ENCODE measurements at regions not wholly inside any gene's neighbourhood (a gene's known extent, or its start where the extent isn't known, plus 50 kb on each side); places are given as distances from the start of the nearest gene placed in this dataset.

GRCh38 chr13:60755380-60756163 is 358.6 kb downstream of the TDRD3 start:
- Histone ChIP-seq H3K79me2 (ENCODE audit: control insufficient read depth, insufficient read depth, low read length) (no peaks in the 10 kb centered on the region), H3K4me3 (no peak overlapping the region), H3K27ac (ENCODE audit: control insufficient read depth, insufficient read depth) (no peak overlapping the region), H3K4me2 (ENCODE audit: control insufficient read depth, insufficient read depth) (no peak overlapping the region), H3K27me3 (replicated peaks in 1 of 2; ENCODE audit: control insufficient read depth in 2 of 2, insufficient read depth in 2 of 2, low read length in 1 of 2) (no peaks in the 10 kb centered on the region), H3K36me3 (ENCODE audit: control insufficient read depth in 2 of 2, insufficient read depth in 2 of 2, low read length in 1 of 2) (no peaks in the 10 kb centered on the region), H4K20me1 (ENCODE audit: control insufficient read depth, insufficient read depth) (no peaks in the 10 kb centered on the region), H3K4me1 (ENCODE audit: control insufficient read depth, insufficient read depth, low read length) (no peaks in the 10 kb centered on the region), H3K9me3 (replicated peaks; ENCODE audit: control insufficient read depth, insufficient read depth, low read length) (no peaks in the 10 kb centered on the region), H3K9ac (ENCODE audit: control insufficient read depth, insufficient read depth, low read length) (no peak overlapping the region), H2AFZ (ENCODE audit: control insufficient read depth, low read depth, low read length) (no peak overlapping the region)
- POLR2A ChIA-PET: no interaction called here
- intact Hi-C loops (cut with micrococcal nuclease; ENCODE audit: unreplicated experiment) (no loop called here), in situ Hi-C loops (cut with MboI) (no loop called here)
- BruUV-seq (replicated peaks): no TSS peak
- FAIRE-seq (no peak), ATAC-seq (no peak), DNase-seq (ENCODE audit: low read depth, low spot score) (no peak)
- SMC1A ChIA-PET (ENCODE audit: uncharacterized antibody, unreplicated experiment): interaction anchor here (0.9 kb wide), 1 partner anchor 17 kb away, joined by 3 read pairs; no protein-coding TSS in a partner anchor
- 17% methylated on average over 4 of the region's 4 CpGs for WGBS (ENCODE audit: insufficient coverage, insufficient replicate concordance, low lambda C conversion rate, missing lambda C conversion rate)
- RAD21 ChIA-PET (ENCODE audit: unreplicated experiment): no interaction called here
- TF ChIP-seq BRCA1 (IDR thresholded peaks at IDR 0.05; ENCODE audit: low read depth, low read length) (no peak), DPF2 (IDR thresholded peaks at IDR 0.05) (no peak)
- CTCF ChIA-PET: interaction anchor here (0.8 kb wide), 1 partner anchor 9 kb away, joined by 3 read pairs; no protein-coding TSS in a partner anchor

GRCh38 chr13:60754211-60755090 is 357.4 kb downstream of the TDRD3 start:
- Histone ChIP-seq H3K79me2 (ENCODE audit: control insufficient read depth, insufficient read depth, low read length) (no peaks in the 10 kb centered on the region), H3K9me3 (replicated peaks; ENCODE audit: control insufficient read depth, insufficient read depth, low read length) (no peaks in the 10 kb centered on the region), H3K9ac (ENCODE audit: control insufficient read depth, insufficient read depth, low read length) (no peak overlapping the region), H3K27ac (ENCODE audit: control insufficient read depth, insufficient read depth) (no peak overlapping the region), H3K4me3 (no peak overlapping the region), H3K27me3 (replicated peaks in 1 of 2; ENCODE audit: control insufficient read depth in 2 of 2, insufficient read depth in 2 of 2, low read length in 1 of 2) (no peaks in the 10 kb centered on the region), H3K36me3 (ENCODE audit: control insufficient read depth in 2 of 2, insufficient read depth in 2 of 2, low read length in 1 of 2) (no peaks in the 10 kb centered on the region), H3K4me2 (ENCODE audit: control insufficient read depth, insufficient read depth) (no peak overlapping the region), H4K20me1 (ENCODE audit: control insufficient read depth, insufficient read depth) (no peaks in the 10 kb centered on the region), H3K4me1 (ENCODE audit: control insufficient read depth, insufficient read depth, low read length) (no peaks in the 10 kb centered on the region), H2AFZ (ENCODE audit: control insufficient read depth, low read depth, low read length) (no peak overlapping the region)
- 38% methylated on average over 10 of the region's 10 CpGs for WGBS (ENCODE audit: insufficient coverage, insufficient replicate concordance, low lambda C conversion rate, missing lambda C conversion rate)
- ChIA-PET RAD21 (ENCODE audit: unreplicated experiment) (no interaction called here), CTCF (interaction anchor here (0.6 to 0.8 kb wide), 2 partner anchors 8 to 199 kb away, joined by 3 read pairs; no protein-coding TSS in a partner anchor), SMC1A (ENCODE audit: uncharacterized antibody, unreplicated experiment) (interaction anchor here (0.9 kb wide), 1 partner anchor 16 kb away, joined by 3 read pairs; no protein-coding TSS in a partner anchor), POLR2A (no interaction called here)
- DNase-seq (ENCODE audit: low read depth, low spot score) (no peak), FAIRE-seq (no peak), ATAC-seq (no peak)
- intact Hi-C loops (cut with micrococcal nuclease; ENCODE audit: unreplicated experiment) (no loop called here), in situ Hi-C loops (cut with MboI) (no loop called here)
- BruUV-seq (replicated peaks): no TSS peak
- no peak for TF ChIP-seq CREM (IDR thresholded peaks at IDR 0.05; ENCODE audit: low read depth)
- no peak for TF ChIP-seq RAD51 (IDR thresholded peaks at IDR 0.05)
- TF ChIP-seq CREB1 (IDR thresholded peaks at IDR 0.05; ENCODE audit: low read depth): no peak
- TF ChIP-seq ATF7 (IDR thresholded peaks at IDR 0.05; ENCODE audit: low read depth): no peak
- no peak for TF ChIP-seq RCOR1 (conservative IDR thresholded peaks at IDR 0.05; ENCODE audit: low read depth, low read length)
- no peak for TF ChIP-seq KDM1A (IDR thresholded peaks at IDR 0.05; ENCODE audit: borderline replicate concordance)
- no peak for TF ChIP-seq IKZF2 (IDR thresholded peaks at IDR 0.05)
- no peak for TF ChIP-seq CEBPZ (IDR thresholded peaks at IDR 0.05; ENCODE audit: low read depth, low read length)
- no peak for TF ChIP-seq CBFB (IDR thresholded peaks at IDR 0.05; ENCODE audit: low read depth)
- TF ChIP-seq CBX5 (IDR thresholded peaks at IDR 0.05; ENCODE audit: low read depth): no peak
- no peak for TF ChIP-seq ZSCAN29 (IDR thresholded peaks at IDR 0.05)
- TF ChIP-seq POU2F2 (IDR thresholded peaks at IDR 0.05; ENCODE audit: borderline replicate concordance, low read depth, low read length): no peak

Data from GM12878 (cell line).